M059J (cell line): ENCODE measurements at regions not wholly inside any gene's neighbourhood (a gene's known extent, or its start where the extent isn't known, plus 50 kb on each side); places are given as distances from the start of the nearest gene placed in this dataset.

Experiments used
- DNase-seq: peaks from one replicate; pipeline ENCODE4 v3.0.0-alpha.2; 2012; ENCODE audit warnings: low read depth

DNA sequence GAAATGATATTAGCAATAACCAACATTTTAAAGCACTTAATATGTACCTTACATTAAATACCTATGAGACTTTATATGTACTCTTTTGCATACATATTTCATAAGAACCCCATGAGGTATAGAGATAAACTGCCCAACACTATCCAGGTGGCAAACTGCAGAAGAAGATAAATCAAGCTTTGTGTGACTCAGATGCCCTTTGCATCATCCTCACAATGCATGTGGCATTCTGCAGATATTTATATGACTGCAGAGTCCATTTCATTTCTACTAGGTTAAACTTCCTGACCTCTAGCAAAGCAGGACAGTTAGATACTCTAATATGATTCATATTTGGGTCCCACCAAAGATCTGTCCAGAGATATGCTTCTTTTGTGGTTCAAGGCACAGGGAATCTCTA is 85.6 kb upstream of the RASGEF1B start:
- no peak for DNase-seq

DNA sequence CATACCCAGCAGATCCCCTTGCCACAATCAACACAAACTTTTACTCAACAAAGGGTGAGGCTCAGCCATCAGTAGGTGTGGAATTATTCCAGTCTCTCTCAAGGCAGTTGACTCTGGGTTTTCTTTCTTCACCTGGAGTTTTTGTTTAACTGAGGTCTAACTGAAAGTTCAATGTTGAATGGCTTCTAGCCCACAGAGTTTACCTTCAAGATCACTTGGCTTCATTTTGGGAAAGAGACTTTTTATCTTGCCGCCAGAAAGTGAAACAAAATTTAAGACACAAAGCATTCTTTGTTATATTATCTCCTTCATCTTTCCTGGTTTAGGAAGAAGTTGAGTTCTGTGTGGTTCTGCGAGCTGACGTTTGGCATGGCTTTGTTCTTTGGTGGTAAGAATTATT is 83.8 kb upstream of the RASGEF1B start:
- no peak for DNase-seq

DNA sequence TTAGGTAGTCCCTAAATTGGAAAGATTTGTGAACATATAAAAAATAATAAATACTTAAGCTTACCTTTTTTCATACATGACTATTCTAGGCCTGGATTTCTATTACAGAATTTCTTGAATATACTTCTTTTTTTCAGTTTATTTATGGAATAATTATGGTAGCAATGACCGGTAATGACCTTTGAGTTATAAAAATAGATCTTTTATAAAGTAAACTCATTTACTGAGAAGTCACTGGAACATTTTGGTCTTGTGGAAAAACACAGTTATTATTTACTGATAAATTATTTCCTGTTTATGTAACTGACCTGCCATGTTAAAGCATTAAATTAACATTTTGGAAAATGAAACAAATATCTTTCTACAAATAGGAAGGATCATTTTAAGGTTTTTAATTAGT is 80.4 kb upstream of the RASGEF1B start:
- no peak for DNase-seq

DNA sequence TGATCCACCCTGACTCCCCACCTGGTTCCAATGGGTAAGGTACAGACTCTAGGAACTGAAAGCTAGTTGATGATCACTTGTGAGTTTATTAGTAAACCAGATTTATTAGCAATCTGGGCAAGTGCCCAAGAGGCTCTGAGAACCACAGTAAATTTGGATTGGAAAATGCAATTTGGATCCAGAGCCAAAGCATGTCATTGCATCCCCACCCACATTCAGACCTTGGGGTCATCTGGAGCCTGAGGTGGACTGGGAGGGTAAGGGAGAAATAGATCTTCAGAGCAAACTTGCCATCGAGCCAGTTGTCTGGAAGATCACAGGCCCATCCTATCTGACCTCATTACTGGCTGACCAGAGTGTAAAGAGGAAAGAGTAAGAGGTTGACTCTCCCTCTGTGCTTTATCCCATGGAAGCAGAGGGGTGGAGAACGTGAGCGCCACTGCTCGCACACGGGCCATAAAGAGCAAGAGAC is 78.7 kb upstream of the RASGEF1B start:
- no peak for DNase-seq

DNA sequence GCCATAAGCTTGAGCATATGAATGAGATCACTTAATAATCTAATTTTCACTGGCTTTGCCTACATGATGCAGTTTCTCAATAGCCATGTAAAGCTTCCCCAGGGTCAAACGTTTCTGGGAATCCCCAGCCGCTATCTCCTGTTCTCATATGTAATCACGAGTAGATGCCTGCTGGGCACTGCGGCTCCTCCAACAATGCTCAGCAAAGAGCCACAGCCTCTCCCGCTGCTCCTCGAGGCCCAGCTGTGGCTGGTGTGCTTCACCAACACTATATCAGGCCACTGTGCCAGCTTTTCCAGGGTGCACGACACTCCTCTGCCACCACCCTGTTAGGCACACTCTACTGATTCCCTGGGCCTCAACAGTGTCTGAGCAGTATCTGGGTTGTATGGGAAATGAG is 78.3 kb upstream of the RASGEF1B start:
- no peak for DNase-seq

DNA sequence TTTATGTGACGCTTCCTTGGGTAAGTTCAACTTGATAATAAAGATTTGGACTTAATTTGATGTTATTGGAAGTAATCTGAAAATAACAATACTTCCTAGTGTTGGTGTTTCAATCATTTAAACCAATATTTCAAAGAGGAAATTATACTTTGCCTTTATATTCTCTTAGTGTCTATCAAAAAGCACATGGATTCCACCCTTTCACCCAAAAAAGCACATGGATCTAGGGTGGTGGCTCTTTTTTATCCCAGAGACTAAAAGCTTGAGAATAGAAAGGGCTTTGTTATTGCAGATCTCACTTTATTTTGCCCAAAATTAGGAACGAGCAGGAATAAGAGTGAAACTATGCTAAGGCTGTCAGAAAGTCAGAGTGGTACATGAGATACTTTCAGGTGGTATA is 75.1 kb upstream of the RASGEF1B start:
- DNase-seq = no peak

DNA sequence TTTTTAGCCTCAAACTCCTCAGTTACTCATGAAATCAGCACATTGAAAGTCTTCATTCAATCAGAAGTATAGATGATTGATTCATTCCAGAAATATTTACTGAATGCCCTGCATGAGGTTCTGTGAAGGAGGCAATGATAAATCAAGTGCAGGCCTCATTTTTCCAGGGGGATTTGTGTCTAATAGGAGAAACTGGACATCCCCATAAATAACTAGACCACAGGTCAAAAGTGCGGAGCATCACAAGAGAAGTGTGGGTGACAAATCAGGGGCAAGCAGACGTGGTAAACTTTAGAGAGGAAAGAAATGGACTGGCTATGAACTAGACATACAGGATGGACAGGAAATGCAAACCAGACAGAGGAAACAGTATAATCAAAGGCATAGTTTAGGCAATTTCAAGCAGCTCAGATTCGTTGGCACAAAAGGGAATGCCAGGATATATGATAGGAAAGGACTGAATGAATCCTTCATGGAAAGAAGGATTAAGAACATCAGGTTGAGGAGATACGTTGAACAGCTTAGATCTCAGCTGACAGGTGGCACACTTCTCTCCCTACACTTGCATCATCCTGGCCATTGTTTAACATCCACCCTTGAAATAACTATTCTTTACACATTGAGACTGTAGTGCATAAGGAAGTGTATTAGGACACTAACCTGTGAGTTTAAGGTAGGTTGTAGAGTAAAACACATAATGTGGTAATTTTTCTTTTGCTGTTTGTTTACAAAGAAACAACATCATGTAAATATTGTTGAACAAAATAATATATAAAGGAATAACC is 69.6 kb upstream of the RASGEF1B start:
- DNase-seq = no peak

DNA sequence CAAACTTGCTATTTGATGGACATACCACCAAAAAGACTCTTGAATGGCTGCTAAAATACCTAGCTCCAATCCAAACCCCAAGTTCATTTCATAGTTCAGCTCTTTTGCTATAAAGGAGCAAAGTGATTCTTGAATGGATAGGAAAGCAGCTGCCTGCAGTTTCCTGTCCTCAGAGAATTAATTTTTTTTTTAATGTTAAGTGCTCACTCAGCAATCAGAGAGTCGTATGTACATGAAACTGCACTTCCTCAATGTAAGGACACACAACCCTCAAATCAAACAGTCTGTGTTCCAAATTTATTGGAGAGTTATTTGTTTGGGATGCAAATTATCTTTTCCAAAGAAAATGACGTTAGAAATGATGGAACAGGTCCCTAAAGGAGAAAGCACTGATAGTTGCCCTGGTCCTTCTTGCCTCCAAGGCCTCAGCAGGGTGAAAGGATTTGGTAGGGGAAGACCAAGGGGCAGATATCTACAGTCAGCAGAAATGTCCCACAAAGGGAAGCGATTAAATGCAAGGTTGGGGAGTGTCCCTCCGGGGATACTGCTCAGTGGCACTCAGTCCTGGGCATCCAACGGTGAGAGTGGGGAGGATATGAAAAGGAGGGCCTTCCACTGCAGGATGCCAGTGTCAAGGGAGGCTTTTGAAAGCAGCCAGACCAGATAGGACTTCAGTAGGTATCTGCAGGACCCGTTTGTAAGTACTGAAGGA is 67.2 kb upstream of the RASGEF1B start:
- DNase-seq = no peak

DNA sequence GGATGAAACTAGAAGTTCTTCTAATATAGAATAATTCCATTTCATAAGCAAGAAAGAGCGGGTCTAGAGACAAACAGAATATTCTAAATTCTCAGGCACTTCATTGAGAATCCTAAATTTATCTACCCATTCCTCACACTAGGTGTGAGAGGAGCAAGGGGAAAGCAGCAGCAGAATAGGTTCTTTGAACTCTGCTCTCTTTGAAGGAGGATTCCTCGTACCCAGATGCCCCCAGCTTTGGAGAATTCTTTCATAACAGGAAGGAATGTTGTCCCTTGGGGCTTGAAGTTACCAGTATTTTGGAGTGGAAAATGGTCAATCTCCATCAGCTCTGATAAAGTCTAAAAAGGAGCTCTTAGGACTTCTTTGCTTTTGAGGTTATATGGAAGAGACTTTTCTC is 59.7 kb upstream of the RASGEF1B start:
- no peak for DNase-seq

DNA sequence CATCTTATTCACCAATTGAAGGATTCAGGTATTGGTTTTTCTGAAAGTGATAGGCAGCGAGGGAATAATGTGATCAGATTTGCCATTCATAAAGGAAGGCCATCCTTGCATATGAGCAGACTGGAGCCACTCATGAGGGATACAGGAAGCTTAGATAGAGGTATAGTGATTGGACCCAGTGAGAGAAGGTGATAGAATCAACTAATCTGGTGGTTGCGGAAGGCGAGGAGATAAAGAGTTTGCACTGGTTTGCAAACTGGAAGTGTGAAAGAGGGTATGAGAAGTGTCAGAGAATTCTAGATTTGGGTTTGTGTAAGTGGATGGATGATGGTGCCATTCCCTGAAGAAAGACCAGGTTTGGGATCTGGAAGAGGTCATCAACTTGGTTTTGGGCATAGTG is 57.3 kb upstream of the RASGEF1B start:
- DNase-seq = no peak

DNA sequence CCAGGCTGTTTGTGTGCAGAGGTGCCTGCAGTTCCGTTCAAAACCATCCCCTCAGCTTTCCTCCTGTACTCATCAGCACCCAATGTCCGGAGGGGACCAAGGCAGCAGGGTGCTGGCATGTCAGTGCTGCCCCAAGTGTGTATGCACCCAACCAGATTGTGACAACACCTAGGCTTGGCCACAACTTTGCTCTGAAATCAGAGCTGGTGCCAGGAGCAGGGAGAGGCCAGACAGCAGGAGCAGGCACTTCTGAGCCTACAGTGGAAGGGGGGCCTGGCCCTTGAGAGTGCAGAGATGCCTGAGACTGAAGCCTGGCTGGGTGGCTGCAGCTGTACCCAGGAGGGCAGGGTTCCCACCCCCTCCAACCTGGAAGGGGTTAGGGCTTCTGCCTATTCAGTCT is 56.5 kb upstream of the RASGEF1B start:
- no peak for DNase-seq

DNA sequence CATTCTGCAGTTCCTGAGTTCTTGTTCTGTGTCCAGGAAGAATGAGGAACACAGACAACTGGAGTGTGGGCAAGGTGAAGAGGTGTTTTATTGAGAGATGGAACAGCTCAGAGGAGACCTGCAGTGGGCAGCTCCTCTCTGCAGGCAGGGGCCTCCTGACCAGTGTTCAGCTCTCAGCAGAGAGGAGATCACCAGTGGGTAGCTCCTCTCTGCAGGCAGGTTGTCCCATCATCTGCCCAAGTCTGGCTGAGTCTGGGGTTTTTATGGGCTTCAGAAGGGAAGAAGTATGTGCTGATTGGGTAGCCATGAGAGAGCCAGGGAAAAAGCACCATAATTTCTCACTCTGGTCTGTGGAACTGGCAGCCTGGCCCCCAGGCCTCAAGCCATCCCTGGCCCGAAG is 56.0 kb upstream of the RASGEF1B start:
- no peak for DNase-seq

DNA sequence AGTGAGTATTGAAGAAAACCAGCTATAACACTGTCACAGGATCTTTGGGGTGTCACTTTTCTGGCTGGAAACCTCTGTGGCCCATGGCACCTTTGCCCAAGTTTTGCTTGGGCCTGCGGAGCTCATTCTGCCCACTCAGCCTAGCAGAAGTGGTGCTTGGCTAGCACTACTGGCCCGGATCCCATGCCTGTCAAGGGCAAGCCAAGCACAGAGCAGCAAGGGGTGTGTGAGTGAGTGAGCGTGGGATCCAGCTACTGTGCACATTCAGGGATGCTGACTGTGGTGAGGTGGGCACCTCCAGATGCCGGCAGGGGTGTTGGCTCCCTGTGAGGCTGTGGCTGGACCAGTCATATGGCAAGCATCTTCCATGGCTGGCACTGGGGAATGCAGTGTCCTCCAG is 55.4 kb upstream of the RASGEF1B start:
- no peak for DNase-seq

DNA sequence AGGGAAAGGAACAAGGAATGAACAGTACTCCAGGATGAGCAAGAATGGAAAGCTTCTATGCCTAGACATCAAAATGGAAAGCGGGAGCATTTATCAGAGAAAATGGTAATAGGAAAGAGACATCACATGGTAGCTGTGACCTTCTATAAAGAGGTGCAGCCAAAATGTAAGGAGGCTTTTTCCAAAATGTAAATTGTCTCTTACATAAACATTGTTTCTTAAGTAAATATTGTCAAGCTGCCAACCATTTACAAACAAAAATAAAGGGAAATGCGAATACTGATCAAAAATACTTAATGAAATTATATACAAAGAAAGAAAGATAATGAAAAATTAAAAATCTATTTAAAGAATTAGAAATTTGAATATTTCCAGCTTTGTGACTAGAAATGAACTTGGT is 55.0 kb upstream of the RASGEF1B start:
- DNase-seq = no peak

DNA sequence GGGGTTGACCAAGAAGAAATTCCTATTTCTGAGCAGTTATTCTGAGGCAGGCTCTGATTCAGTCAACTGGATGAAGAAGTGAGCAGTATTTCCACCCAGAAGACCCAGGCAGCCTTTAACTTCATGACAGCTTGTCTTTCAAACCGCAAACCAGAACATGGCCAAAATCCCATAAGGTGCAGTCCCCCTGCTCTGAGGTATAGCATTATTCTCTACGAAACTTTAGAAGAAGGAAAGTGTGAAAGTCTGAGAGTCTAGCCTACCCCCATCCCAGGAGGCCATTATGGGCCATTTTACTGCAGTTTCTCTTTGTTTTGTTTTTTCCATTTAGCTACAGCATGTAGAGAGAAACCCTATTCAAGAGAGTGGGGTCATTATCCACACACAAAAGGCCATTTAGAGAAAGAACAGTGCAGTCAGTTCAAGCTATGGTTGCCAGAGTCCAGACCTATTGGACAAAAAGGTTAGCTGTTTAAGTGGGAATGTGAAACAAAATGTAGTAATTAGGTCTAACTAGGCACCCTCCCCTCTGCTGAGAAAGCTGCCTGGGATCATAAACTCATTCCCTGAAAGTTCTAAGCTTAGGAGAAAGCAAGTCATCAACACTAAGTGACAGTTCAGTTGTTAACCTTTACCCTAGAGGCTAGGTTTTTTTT is 52.1 kb upstream of the RASGEF1B start:
- no peak for DNase-seq

DNA sequence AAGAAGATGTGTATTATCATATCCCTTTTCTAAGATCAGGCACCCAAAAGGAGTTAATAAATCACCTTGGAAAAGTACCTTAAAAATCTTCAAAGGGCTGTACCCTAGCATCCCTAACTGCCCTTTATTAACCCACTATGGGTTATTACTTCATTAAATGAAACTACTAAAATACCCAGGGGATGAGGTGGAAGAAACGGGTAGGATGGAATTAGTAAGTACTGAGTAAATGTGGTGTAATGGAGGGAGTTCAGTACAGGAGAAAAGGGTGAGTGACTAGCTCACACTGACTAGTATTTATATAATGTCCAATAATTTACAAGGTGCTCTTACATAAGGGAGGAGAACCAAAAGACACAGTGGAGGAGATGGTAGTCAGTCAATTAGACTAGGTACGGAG is 51.0 kb upstream of the RASGEF1B start:
- no peak for DNase-seq

DNA sequence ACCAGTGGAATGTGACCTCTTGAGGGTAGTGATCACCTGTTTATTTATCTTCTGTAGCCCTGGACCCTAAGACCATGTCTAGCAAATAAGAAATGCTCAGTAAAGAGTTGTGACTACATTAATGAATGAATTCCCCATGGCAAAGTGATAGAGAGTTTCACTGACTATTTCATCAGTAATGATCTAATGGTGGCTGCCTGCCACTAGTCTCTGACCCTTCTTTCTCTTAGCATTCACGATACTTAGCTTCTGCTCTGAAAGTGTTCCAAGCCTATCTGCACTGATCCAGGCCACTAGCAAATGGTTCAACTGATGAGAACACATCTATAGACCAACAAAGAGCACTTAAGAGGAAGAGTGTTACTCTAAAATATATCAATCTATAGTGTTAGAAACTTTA is 50.0 kb upstream of the RASGEF1B start:
- no peak for DNase-seq
